GM12891 (cell line): ENCODE measurements at regions not wholly inside any gene's neighbourhood (a gene's known extent, or its start where the extent isn't known, plus 50 kb on each side); places are given as distances from the start of the nearest gene placed in this dataset.
"Not testable (repeated sequence)": the region's sequence is repeated elsewhere in the genome, so short reads cannot be mapped to it uniquely, and the experiment has no call there.

Source experiments
- DNase-seq: peaks from one replicate; pipeline ENCODE4 v3.0.0; 2011; ENCODE audit warnings: low spot score; ENCODE audit not compliant: insufficient read length
- FAIRE-seq: peaks from 2 replicates; lab custom pipeline; 2011; peaks lifted over from hg19 to GRCh38; lab: Jason Lieb, UNC
- PAX5 ChIP-seq: IDR thresholded peaks from 2 replicates; pipeline ENCODE4 v1.6.1; 2011; ENCODE audit warnings: low read length, moderate library complexity, mild to moderate bottlenecking; ENCODE audit not compliant: insufficient read depth, severe bottlenecking
- POLR2A ChIP-seq: IDR thresholded peaks from 2 replicates; pipeline ENCODE4 v1.6.1; 2011; ENCODE audit warnings: low read depth, low read length, control low read depth
- POLR2AphosphoS5 ChIP-seq: IDR thresholded peaks from 2 replicates; pipeline ENCODE4 v1.6.1; 2011; ENCODE audit warnings: low read depth, low read length, control low read depth
- POU2F2 ChIP-seq: IDR thresholded peaks from 2 replicates; pipeline ENCODE4 v1.6.1; 2011; ENCODE audit warnings: low read depth, mild to moderate bottlenecking, control low read depth, low read length, moderate library complexity
- SPI1 ChIP-seq: IDR thresholded peaks from 2 replicates; pipeline ENCODE4 v1.6.1; 2011; ENCODE audit warnings: low read depth, low read length, control low read depth
- TAF1 ChIP-seq: IDR thresholded peaks from 2 replicates; pipeline ENCODE4 v1.6.1; 2011; ENCODE audit warnings: low read depth, low read length, control low read depth

- no peak for TF ChIP-seq POLR2A
- no peak for TF ChIP-seq PAX5
- TF ChIP-seq POU2F2: no peak
- TF ChIP-seq SPI1: no peak
- TF ChIP-seq POLR2AphosphoS5: no peak
- TF ChIP-seq TAF1: no peak
- DNase-seq (no peak), FAIRE-seq (no peak)
Observed at GRCh38 chr2:58466804-58467203, 225.7 kb upstream of the FANCL start.

GRCh38 chr2:58466021-58466420 lies 224.9 kb upstream of the FANCL start:
- not testable (repeated sequence) for DNase-seq, FAIRE-seq

GRCh38 chr2:58460670-58461069 lies 219.5 kb upstream of the FANCL start:
- FAIRE-seq (no peak), DNase-seq (no peak)

GRCh38 chr2:58449286-58450010 lies 208.3 kb upstream of the FANCL start:
- TF ChIP-seq TAF1 (no peak), POU2F2 (no peak), SPI1 (peak; percentile 93)
- DNase-seq (peak; percentile 27), FAIRE-seq (peak; percentile 58)

More at GRCh38 chr2:58460670-58461069, 219.5 kb upstream of the FANCL start:
- no peak for TF ChIP-seq TAF1
- no peak for TF ChIP-seq SPI1
- no peak for TF ChIP-seq POLR2A
- no peak for TF ChIP-seq PAX5
- no peak for TF ChIP-seq POU2F2
- TF ChIP-seq POLR2AphosphoS5: no peak

GRCh38 chr2:58448845-58449244 lies 207.7 kb upstream of the FANCL start:
- no peak for FAIRE-seq
- DNase-seq: no peak
- TF ChIP-seq PAX5 (no peak), POLR2A (no peak), SPI1 (no peak), POLR2AphosphoS5 (no peak), TAF1 (no peak), POU2F2 (no peak)

- no peak for TF ChIP-seq POLR2A
- no peak for TF ChIP-seq POU2F2
- TF ChIP-seq SPI1: no peak
- no peak for TF ChIP-seq TAF1
- FAIRE-seq: peak; percentile 82
- no peak for DNase-seq
Observed at GRCh38 chr2:58448065-58448507, 207.0 kb upstream of the FANCL start.

- no peak for TF ChIP-seq SPI1
- TF ChIP-seq POU2F2: no peak
- FAIRE-seq (no peak), DNase-seq (no peak)
Observed at GRCh38 chr2:58447586-58447985, 206.5 kb upstream of the FANCL start.

- DNase-seq (no peak), FAIRE-seq (no peak)
- no peak for TF ChIP-seq PAX5
- TF ChIP-seq SPI1: no peak
- TF ChIP-seq POLR2AphosphoS5: no peak
- no peak for TF ChIP-seq POLR2A
- TF ChIP-seq TAF1: no peak
- TF ChIP-seq POU2F2: no peak
Observed at GRCh38 chr2:58441643-58442042, 200.5 kb upstream of the FANCL start.

- DNase-seq (no peak), FAIRE-seq (no peak)
- no peak for TF ChIP-seq TAF1
- no peak for TF ChIP-seq POLR2A
- TF ChIP-seq SPI1: no peak
- TF ChIP-seq POLR2AphosphoS5: no peak
- no peak for TF ChIP-seq PAX5
- TF ChIP-seq POU2F2: no peak
Observed at GRCh38 chr2:58436872-58437271, 195.7 kb upstream of the FANCL start.

- FAIRE-seq (no peak), DNase-seq (no peak)
- no peak for TF ChIP-seq PAX5
- no peak for TF ChIP-seq TAF1
- TF ChIP-seq POU2F2: no peak
- TF ChIP-seq SPI1: no peak
- no peak for TF ChIP-seq POLR2A
- TF ChIP-seq POLR2AphosphoS5: no peak
Observed at GRCh38 chr2:58435246-58435645, 194.1 kb upstream of the FANCL start.

- DNase-seq (no peak), FAIRE-seq (no peak)
- TF ChIP-seq POLR2AphosphoS5 (no peak), PAX5 (no peak), TAF1 (no peak), SPI1 (no peak), POU2F2 (no peak)
Observed at GRCh38 chr2:58434692-58435091, 193.6 kb upstream of the FANCL start.
